Lower leg skin (tissue), 4 donors: ENCODE measurements at regions not wholly inside any gene's neighbourhood (a gene's known extent, or its start where the extent isn't known, plus 50 kb on each side); places are given as distances from the start of the nearest gene placed in this dataset.
"Not testable (repeated sequence)": the region's sequence is repeated elsewhere in the genome, so short reads cannot be mapped to it uniquely, and the experiment has no call there.

Source experiments
- DNase-seq, 2 donors: peaks; one replicate each; pipeline ENCODE4 v3.0.0-alpha.2; 2019; ENCODE audit warnings: low spot score in 2 of 2
- H3K4me3 ChIP-seq: fragments of 200-600 bp; sonication (generic); 2 replicates; pipeline ENCODE4 v1.5.1; 2017; ENCODE audit warnings: mild to moderate bottlenecking, low read depth; ENCODE audit not compliant: poor library complexity, severe bottlenecking
- CTCF ChIP-seq, 3 donors: fragments of 450-650 bp; IDR thresholded peaks; one replicate each; pipeline ENCODE4 v1.5.1; 2016; ENCODE audit warnings: antibody characterized with exemption in 3 of 3, mild to moderate bottlenecking in 3 of 3, moderate library complexity in 2 of 3
- POLR2A ChIP-seq, 2 donors: fragments of 450-650 bp; IDR thresholded peaks; one replicate each; pipeline ENCODE4 v1.6.1; 2016 to 2017; ENCODE audit warnings: antibody characterized with exemption in 2 of 2, mild to moderate bottlenecking in 1 of 2, moderate library complexity in 1 of 2
- WGBS, 2 donors: methylation state at CpG; one replicate each; pipeline ENCODE4 v1.1.5; 2018; 5-methylcytosine and 5-hydroxymethylcytosine counted together
- intact Hi-C: fragments of 100-400 bp; cut with DNase I; formaldehyde crosslinking; loops from one replicate; pipeline ENCODE4 v1.15.0; 2023; ENCODE audit warnings: low total_unique reads

- intact Hi-C loops: no loop called here
- H3K4me3 ChIP-seq: no peak overlapping the region
- TF ChIP-seq CTCF (IDR thresholded peaks at IDR 0.05): no peak
- TF ChIP-seq POLR2A (IDR thresholded peaks at IDR 0.05): no peak
- 39 to 62% methylated on average over 1 of the region's 1 CpG for WGBS, 2 donors
- no peak for DNase-seq
These were observed 110.8 kb downstream of the NPAP1 start for GRCh38 chr15:24786347-24786746.

DNA sequence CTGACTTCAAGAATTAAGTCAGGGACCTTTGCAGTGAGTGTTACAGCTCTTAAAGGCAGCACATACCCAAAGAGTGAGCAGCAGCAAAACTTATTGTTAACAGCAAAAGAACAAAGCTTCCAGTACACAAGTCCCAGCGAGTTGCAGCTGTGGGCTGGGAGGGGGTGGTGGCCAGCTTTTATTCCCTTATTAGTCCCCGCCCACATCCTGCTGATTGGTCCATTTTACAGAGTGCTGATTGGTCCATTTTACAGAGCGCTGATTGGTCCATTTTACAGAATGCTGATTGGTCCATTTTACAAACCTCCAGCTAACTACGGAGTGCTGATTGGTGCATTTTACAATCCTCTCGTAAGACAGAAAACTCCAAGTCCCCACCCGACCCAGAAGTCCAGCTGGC, 127.0 kb downstream of the NPAP1 start:
- DNase-seq, intact Hi-C loops, H3K4me3 ChIP-seq: not testable (repeated sequence)
- WGBS, 2 donors: 67 to 69% methylated on average over 6 of the region's 6 CpGs

- intact Hi-C loops: no loop called here
- no peak for TF ChIP-seq CTCF (IDR thresholded peaks at IDR 0.05)
- no peak for TF ChIP-seq POLR2A (IDR thresholded peaks at IDR 0.05)
- no peak overlapping the region for H3K4me3 ChIP-seq
- DNase-seq: no peak
- WGBS, 2 donors: 53 to 71% methylated on average over 2 of the region's 2 CpGs
These were observed 135.1 kb upstream of the SNRPN start for GRCh38 chr15:24819680-24820079.

- 35 to 63% methylated on average over 10 to 11 of the region's 11 CpGs for WGBS, 2 donors
- DNase-seq: no peak
- H3K4me3 ChIP-seq: no peak overlapping the region
- no peak for TF ChIP-seq POLR2A (IDR thresholded peaks at IDR 0.05)
- TF ChIP-seq CTCF (IDR thresholded peaks at IDR 0.05): no peak
- intact Hi-C loops: no loop called here
These were observed 131.3 kb upstream of the SNRPN start for GRCh38 chr15:24823473-24823872.

- DNase-seq: no peak
- H3K4me3 ChIP-seq: no peak overlapping the region
- intact Hi-C loops: no loop called here
- no peak for TF ChIP-seq POLR2A (IDR thresholded peaks at IDR 0.05)
- no peak for TF ChIP-seq CTCF (IDR thresholded peaks at IDR 0.05)
- 69 to 77% methylated on average over 7 of the region's 7 CpGs for WGBS, 2 donors
These were observed 122.5 kb upstream of the SNRPN start for GRCh38 chr15:24832282-24832681.

DNA sequence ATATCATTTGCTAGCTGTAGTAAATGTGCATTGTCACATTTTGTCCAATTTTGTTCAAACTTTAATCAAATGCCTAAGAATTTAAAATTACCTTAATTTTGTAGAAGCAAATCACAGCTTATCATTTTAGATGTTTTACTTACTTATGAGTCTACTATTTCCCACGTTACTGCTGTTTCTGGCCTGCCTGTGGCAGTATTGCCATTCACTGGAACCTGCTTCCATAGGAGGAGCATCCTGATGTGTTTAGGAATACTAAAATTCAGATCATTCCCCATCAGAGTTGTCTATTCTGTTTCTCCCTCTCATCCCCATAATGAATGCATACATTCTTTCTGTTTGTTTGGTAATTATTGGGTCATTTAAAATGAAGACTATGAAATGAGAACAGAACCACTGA, 119.5 kb upstream of the SNRPN start:
- H3K4me3 ChIP-seq: no peak overlapping the region
- intact Hi-C loops: no loop called here
- 59 to 79% methylated on average over 1 of the region's 1 CpG for WGBS, 2 donors
- no peak for DNase-seq
- TF ChIP-seq POLR2A (IDR thresholded peaks at IDR 0.05) (no peak), CTCF (IDR thresholded peaks at IDR 0.05) (no peak)
